Sigmoid colon (tissue), 4 donors: ENCODE measurements at regions not wholly inside any gene's neighbourhood (a gene's known extent, or its start where the extent isn't known, plus 50 kb on each side); places are given as distances from the start of the nearest gene placed in this dataset.

ENCODE experiments used
- EP300 ChIP-seq, 4 donors: sonication (generic); formaldehyde crosslinking; IDR thresholded peaks; one replicate each; pipeline ENCODE4 v1.6.1; 2017; ENCODE audit warnings: antibody characterized with exemption in 4 of 4
- POLR2AphosphoS5 ChIP-seq, 4 donors: sonication (generic); formaldehyde crosslinking; IDR thresholded peaks; one replicate each; pipeline ENCODE4 v1.6.1; 2017; ENCODE audit warnings: antibody characterized with exemption in 4 of 4
- TF ChIP-seq, protein P1 (sequence below), 4 experiments: fragments of 450-650 bp in 3 of 4; fragments of 200-600 bp in 1 of 4; IDR thresholded peaks; one replicate each; pipeline ENCODE4 v1.5.1; 2016 to 2019; ENCODE audit warnings: antibody characterized with exemption in 4 of 4, mild to moderate bottlenecking in 3 of 4, moderate library complexity in 2 of 4

DNA sequence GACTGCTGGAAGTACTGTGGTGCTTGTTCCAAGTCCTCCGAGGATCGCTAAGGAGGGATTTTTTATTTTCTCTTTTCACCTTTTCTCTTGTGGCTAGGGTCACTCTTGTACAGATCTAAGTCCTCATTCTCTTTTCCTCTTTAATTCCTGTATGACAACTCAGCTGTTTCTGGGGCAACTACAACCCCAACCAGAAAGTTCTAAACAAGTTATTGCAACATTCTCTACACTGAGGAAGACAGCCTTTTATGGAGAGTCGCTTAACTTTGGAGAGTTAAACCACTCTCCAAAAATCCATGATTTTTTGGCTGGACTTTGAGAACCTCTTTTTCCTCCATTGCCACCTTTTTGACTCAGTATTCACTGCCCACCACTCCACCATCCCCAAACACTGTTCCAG is 74.0 kb upstream of the SESTD1 start:
- TF ChIP-seq, protein P1, sequence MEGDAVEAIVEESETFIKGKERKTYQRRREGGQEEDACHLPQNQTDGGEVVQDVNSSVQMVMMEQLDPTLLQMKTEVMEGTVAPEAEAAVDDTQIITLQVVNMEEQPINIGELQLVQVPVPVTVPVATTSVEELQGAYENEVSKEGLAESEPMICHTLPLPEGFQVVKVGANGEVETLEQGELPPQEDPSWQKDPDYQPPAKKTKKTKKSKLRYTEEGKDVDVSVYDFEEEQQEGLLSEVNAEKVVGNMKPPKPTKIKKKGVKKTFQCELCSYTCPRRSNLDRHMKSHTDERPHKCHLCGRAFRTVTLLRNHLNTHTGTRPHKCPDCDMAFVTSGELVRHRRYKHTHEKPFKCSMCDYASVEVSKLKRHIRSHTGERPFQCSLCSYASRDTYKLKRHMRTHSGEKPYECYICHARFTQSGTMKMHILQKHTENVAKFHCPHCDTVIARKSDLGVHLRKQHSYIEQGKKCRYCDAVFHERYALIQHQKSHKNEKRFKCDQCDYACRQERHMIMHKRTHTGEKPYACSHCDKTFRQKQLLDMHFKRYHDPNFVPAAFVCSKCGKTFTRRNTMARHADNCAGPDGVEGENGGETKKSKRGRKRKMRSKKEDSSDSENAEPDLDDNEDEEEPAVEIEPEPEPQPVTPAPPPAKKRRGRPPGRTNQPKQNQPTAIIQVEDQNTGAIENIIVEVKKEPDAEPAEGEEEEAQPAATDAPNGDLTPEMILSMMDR (IDR thresholded peaks at IDR 0.05), result no peak
- TF ChIP-seq EP300 (IDR thresholded peaks at IDR 0.05) (no peak), POLR2AphosphoS5 (IDR thresholded peaks at IDR 0.05) (no peak)
